Adrenal gland (tissue), 5 donors: ENCODE measurements at regions not wholly inside any gene's neighbourhood (a gene's known extent, or its start where the extent isn't known, plus 50 kb on each side); places are given as distances from the start of the nearest gene placed in this dataset.

Source experiments
- POLR2A ChIP-seq, 2 donors: fragments of 450-650 bp; IDR thresholded peaks; one replicate each; pipeline ENCODE4 v1.6.1; 2017; ENCODE audit warnings: antibody characterized with exemption in 2 of 2, mild to moderate bottlenecking in 2 of 2, moderate library complexity in 1 of 2
- TF ChIP-seq, protein P1 (sequence below), 6 experiments: fragments of 450-650 bp in 4 of 6; fragments of 200-600 bp in 2 of 6; sonication (generic) in 1 of 6; IDR thresholded peaks; 1 replicate in 5 of 6; 2 replicates in 1 of 6; pipeline versions ENCODE4 v1.5.1 to v1.8.0; 2016 to 2021; ENCODE audit warnings: antibody characterized with exemption in 6 of 6, mild to moderate bottlenecking in 2 of 6, moderate library complexity in 1 of 6
- donor health status: DM: no; HTN: no; CAD: no.

DNA sequence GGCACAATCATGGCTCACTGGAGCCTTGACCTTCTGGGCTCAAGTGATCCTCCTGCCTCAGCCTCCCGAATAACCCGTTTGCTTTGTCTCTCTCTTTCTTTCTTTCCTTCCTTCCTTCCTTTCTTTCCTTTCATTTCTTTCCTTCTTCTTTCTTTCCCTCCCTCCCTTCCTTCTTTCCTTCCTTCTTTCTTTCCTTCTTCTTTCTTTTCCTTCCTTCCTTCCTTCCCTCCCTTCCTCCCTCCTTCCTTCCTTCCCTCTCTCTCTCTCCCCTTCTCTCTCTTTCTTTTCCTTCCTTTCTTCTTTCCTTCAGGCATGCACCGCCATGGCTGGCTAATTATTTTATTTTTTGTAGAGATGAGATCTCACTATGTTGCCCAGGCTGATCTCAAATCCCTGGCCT is 57.9 kb upstream of the NPTX2 start:
- TF ChIP-seq, protein P1, sequence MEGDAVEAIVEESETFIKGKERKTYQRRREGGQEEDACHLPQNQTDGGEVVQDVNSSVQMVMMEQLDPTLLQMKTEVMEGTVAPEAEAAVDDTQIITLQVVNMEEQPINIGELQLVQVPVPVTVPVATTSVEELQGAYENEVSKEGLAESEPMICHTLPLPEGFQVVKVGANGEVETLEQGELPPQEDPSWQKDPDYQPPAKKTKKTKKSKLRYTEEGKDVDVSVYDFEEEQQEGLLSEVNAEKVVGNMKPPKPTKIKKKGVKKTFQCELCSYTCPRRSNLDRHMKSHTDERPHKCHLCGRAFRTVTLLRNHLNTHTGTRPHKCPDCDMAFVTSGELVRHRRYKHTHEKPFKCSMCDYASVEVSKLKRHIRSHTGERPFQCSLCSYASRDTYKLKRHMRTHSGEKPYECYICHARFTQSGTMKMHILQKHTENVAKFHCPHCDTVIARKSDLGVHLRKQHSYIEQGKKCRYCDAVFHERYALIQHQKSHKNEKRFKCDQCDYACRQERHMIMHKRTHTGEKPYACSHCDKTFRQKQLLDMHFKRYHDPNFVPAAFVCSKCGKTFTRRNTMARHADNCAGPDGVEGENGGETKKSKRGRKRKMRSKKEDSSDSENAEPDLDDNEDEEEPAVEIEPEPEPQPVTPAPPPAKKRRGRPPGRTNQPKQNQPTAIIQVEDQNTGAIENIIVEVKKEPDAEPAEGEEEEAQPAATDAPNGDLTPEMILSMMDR (IDR thresholded peaks at IDR 0.05) = no peak
- no peak for TF ChIP-seq POLR2A (IDR thresholded peaks at IDR 0.05)
